ENCODE measurements at regions not wholly inside any gene's neighbourhood (a gene's known extent, or its start where the extent isn't known, plus 50 kb on each side); places are given as distances from the start of the nearest gene placed in this dataset.

DNA sequence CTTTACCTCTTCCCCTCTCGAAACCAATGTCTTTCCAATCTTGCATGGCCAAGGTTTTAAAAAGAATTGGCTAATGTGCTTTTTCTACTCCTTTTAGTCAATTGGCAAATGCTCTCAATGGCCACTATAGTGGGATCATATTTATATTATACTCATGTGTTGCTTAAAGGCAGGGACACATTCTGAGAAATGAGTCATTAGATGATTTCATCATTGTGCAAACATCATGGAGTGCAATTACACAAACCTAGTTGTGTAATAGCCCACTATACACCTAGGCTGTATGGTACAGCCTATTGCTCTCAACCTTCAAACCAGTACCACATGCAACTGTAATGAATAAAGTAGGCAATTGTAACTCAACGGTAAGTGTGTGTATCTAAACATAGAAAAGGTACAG is 180.9 kb downstream of the HS3ST3A1 start (continued):
- TF ChIP-seq, protein P1, sequence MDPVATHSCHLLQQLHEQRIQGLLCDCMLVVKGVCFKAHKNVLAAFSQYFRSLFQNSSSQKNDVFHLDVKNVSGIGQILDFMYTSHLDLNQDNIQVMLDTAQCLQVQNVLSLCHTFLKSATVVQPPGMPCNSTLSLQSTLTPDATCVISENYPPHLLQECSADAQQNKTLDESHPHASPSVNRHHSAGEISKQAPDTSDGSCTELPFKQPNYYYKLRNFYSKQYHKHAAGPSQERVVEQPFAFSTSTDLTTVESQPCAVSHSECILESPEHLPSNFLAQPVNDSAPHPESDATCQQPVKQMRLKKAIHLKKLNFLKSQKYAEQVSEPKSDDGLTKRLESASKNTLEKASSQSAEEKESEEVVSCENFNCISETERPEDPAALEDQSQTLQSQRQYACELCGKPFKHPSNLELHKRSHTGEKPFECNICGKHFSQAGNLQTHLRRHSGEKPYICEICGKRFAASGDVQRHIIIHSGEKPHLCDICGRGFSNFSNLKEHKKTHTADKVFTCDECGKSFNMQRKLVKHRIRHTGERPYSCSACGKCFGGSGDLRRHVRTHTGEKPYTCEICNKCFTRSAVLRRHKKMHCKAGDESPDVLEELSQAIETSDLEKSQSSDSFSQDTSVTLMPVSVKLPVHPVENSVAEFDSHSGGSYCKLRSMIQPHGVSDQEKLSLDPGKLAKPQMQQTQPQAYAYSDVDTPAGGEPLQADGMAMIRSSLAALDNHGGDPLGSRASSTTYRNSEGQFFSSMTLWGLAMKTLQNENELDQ (tag by site-specific recombination; IDR thresholded peaks at IDR 0.05; ENCODE audit: low read depth): no peak
- TF ChIP-seq ZNF555 (tag by site-specific recombination; conservative IDR thresholded peaks at IDR 0.05) (no peak), HOXA7 (CRISPR knock-in tag; IDR thresholded peaks at IDR 0.05; ENCODE audit: borderline replicate concordance) (no peak), ZNF626 (tag by site-specific recombination; IDR thresholded peaks at IDR 0.05) (no peak), ZNF266 (tag by site-specific recombination; IDR thresholded peaks at IDR 0.05; ENCODE audit: low read depth) (no peak), MEIS1 (CRISPR knock-in tag; IDR thresholded peaks at IDR 0.05; ENCODE audit: borderline replicate concordance) (no peak), SP2 (tag by site-specific recombination; IDR thresholded peaks at IDR 0.05) (no peak), ZNF837 (tag by site-specific recombination; IDR thresholded peaks at IDR 0.05) (no peak), GLI2 (tag by site-specific recombination; IDR thresholded peaks at IDR 0.05; ENCODE audit: borderline replicate concordance, low read depth) (peak; percentile 30; the same call in 1 of the 2 replicates), ZNF544 (tag by site-specific recombination; IDR thresholded peaks at IDR 0.05) (no peak), ZXDB (tag by site-specific recombination; IDR thresholded peaks at IDR 0.05) (no peak), ZNF654 (tag by site-specific recombination; IDR thresholded peaks at IDR 0.05; ENCODE audit: low read depth) (no peak), ZNF2 (tag by site-specific recombination; IDR thresholded peaks at IDR 0.05) (no peak), ZNF426 (tag by site-specific recombination; IDR thresholded peaks at IDR 0.05) (no peak)
- TF ChIP-seq, protein P2, sequence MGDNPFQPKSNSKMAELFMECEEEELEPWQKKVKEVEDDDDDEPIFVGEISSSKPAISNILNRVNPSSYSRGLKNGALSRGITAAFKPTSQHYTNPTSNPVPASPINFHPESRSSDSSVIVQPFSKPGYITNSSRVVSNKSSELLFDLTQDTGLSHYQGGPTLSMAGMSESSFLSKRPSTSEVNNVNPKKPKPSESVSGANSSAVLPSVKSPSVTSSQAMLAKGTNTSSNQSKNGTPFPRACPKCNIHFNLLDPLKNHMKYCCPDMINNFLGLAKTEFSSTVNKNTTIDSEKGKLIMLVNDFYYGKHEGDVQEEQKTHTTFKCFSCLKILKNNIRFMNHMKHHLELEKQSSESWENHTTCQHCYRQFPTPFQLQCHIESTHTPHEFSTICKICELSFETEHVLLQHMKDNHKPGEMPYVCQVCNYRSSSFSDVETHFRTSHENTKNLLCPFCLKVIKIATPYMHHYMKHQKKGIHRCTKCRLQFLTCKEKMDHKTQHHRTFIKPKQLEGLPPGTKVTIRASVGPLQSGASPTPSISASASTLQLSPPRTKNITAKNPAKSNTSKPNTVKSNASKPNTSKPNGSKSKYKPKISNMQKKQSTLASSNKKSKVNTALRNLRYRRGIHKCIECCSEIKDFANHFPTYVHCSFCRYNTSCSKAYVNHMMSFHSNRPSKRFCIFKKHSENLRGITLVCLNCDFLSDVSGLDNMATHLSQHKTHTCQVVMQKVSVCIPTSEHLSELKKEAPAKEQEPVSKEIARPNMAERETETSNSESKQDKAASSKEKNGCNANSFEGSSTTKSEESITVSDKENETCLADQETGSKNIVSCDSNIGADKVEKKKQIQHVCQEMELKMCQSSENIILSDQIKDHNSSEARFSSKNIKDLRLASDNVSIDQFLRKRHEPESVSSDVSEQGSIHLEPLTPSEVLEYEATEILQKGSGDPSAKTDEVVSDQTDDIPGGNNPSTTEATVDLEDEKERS (tag by site-specific recombination; IDR thresholded peaks at IDR 0.05): no peak
- TF ChIP-seq, protein P3, sequence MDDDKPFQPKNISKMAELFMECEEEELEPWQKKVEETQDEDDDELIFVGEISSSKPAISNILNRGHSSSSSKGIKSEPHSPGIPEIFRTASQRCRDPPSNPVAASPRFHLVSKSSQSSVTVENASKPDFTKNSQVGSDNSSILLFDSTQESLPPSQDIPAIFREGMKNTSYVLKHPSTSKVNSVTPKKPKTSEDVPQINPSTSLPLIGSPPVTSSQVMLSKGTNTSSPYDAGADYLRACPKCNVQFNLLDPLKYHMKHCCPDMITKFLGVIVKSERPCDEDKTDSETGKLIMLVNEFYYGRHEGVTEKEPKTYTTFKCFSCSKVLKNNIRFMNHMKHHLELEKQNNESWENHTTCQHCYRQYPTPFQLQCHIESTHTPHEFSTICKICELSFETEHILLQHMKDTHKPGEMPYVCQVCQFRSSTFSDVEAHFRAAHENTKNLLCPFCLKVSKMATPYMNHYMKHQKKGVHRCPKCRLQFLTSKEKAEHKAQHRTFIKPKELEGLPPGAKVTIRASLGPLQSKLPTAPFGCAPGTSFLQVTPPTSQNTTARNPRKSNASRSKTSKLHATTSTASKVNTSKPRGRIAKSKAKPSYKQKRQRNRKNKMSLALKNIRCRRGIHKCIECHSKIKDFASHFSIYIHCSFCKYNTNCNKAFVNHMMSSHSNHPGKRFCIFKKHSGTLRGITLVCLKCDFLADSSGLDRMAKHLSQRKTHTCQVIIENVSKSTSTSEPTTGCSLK (tag by site-specific recombination; IDR thresholded peaks at IDR 0.05): no peak
- TF ChIP-seq, protein P4, sequence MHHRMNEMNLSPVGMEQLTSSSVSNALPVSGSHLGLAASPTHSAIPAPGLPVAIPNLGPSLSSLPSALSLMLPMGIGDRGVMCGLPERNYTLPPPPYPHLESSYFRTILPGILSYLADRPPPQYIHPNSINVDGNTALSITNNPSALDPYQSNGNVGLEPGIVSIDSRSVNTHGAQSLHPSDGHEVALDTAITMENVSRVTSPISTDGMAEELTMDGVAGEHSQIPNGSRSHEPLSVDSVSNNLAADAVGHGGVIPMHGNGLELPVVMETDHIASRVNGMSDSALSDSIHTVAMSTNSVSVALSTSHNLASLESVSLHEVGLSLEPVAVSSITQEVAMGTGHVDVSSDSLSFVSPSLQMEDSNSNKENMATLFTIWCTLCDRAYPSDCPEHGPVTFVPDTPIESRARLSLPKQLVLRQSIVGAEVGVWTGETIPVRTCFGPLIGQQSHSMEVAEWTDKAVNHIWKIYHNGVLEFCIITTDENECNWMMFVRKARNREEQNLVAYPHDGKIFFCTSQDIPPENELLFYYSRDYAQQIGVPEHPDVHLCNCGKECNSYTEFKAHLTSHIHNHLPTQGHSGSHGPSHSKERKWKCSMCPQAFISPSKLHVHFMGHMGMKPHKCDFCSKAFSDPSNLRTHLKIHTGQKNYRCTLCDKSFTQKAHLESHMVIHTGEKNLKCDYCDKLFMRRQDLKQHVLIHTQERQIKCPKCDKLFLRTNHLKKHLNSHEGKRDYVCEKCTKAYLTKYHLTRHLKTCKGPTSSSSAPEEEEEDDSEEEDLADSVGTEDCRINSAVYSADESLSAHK (tag by site-specific recombination; IDR thresholded peaks at IDR 0.05): no peak
- TF ChIP-seq, protein P5, sequence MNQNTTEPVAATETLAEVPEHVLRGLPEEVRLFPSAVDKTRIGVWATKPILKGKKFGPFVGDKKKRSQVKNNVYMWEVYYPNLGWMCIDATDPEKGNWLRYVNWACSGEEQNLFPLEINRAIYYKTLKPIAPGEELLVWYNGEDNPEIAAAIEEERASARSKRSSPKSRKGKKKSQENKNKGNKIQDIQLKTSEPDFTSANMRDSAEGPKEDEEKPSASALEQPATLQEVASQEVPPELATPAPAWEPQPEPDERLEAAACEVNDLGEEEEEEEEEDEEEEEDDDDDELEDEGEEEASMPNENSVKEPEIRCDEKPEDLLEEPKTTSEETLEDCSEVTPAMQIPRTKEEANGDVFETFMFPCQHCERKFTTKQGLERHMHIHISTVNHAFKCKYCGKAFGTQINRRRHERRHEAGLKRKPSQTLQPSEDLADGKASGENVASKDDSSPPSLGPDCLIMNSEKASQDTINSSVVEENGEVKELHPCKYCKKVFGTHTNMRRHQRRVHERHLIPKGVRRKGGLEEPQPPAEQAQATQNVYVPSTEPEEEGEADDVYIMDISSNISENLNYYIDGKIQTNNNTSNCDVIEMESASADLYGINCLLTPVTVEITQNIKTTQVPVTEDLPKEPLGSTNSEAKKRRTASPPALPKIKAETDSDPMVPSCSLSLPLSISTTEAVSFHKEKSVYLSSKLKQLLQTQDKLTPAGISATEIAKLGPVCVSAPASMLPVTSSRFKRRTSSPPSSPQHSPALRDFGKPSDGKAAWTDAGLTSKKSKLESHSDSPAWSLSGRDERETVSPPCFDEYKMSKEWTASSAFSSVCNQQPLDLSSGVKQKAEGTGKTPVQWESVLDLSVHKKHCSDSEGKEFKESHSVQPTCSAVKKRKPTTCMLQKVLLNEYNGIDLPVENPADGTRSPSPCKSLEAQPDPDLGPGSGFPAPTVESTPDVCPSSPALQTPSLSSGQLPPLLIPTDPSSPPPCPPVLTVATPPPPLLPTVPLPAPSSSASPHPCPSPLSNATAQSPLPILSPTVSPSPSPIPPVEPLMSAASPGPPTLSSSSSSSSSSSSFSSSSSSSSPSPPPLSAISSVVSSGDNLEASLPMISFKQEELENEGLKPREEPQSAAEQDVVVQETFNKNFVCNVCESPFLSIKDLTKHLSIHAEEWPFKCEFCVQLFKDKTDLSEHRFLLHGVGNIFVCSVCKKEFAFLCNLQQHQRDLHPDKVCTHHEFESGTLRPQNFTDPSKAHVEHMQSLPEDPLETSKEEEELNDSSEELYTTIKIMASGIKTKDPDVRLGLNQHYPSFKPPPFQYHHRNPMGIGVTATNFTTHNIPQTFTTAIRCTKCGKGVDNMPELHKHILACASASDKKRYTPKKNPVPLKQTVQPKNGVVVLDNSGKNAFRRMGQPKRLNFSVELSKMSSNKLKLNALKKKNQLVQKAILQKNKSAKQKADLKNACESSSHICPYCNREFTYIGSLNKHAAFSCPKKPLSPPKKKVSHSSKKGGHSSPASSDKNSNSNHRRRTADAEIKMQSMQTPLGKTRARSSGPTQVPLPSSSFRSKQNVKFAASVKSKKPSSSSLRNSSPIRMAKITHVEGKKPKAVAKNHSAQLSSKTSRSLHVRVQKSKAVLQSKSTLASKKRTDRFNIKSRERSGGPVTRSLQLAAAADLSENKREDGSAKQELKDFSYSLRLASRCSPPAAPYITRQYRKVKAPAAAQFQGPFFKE (tag by site-specific recombination; IDR thresholded peaks at IDR 0.05; ENCODE audit: borderline replicate concordance): no peak
